22Rv1 (cell line): ENCODE measurements at regions not wholly inside any gene's neighbourhood (a gene's known extent, or its start where the extent isn't known, plus 50 kb on each side); places are given as distances from the start of the nearest gene placed in this dataset.

Experiments
- H3K27ac ChIP-seq: fragments of 450-650 bp; 2 replicates; pipeline ENCODE4 v1.5.1; 2017
- CTCF ChIP-seq: fragments of 450-650 bp; IDR thresholded peaks from 2 replicates; pipeline ENCODE4 v1.5.1; 2017; ENCODE audit warnings: mild to moderate bottlenecking
- ZFX ChIP-seq: fragments of 450-650 bp; IDR thresholded peaks from 2 replicates; pipeline ENCODE4 v1.6.1; 2017; ENCODE audit warnings: antibody characterized with exemption, borderline replicate concordance

GRCh38 chr3:3545360-3545759 is 253.9 kb upstream of the LRRN1 start:
- TF ChIP-seq ZFX (no peak), CTCF (no peak)
- H3K27ac ChIP-seq, result no peak overlapping the region

GRCh38 chr3:3538451-3538850 is 260.8 kb upstream of the LRRN1 start:
- H3K27ac ChIP-seq, result no peak overlapping the region
- TF ChIP-seq ZFX, result no peak
- no peak for TF ChIP-seq CTCF

- TF ChIP-seq CTCF (no peak), ZFX (no peak)
Measured at GRCh38 chr3:3532508-3532907, 266.7 kb upstream of the LRRN1 start.

GRCh38 chr3:3531476-3531875 is 267.8 kb upstream of the LRRN1 start:
- no peak overlapping the region for H3K27ac ChIP-seq
- TF ChIP-seq ZFX (no peak), CTCF (no peak)

More at GRCh38 chr3:3532508-3532907, 266.7 kb upstream of the LRRN1 start:
- H3K27ac ChIP-seq, result no peak overlapping the region

- no peak for TF ChIP-seq ZFX
- TF ChIP-seq CTCF, result no peak
- no peak overlapping the region for H3K27ac ChIP-seq
Measured at GRCh38 chr3:3519266-3519665, 280.0 kb upstream of the LRRN1 start.

- no peak overlapping the region for H3K27ac ChIP-seq
- TF ChIP-seq CTCF (no peak), ZFX (no peak)
Measured at GRCh38 chr3:3516996-3517395, 282.2 kb upstream of the LRRN1 start.

GRCh38 chr3:3516384-3516783 is 282.8 kb upstream of the LRRN1 start:
- H3K27ac ChIP-seq, result no peak overlapping the region
- TF ChIP-seq ZFX, result no peak
- TF ChIP-seq CTCF, result no peak
